OCI-LY1 (cell line): ENCODE measurements at regions not wholly inside any gene's neighbourhood (a gene's known extent, or its start where the extent isn't known, plus 50 kb on each side); places are given as distances from the start of the nearest gene placed in this dataset.

ENCODE experiments used
- H2AFZ ChIP-seq: fragments of 200-600 bp; sonication (generic), shearing (Covaris generic); 2 replicates; pipeline ENCODE4 v1.6.0; 2014; ENCODE audit warnings: antibody characterized with exemption, mild to moderate bottlenecking, low read length
- H3F3A ChIP-seq: fragments of 200-600 bp; sonication (generic), shearing (Covaris generic); 2 replicates; pipeline ENCODE4 v1.6.0; 2014; ENCODE audit warnings: mild to moderate bottlenecking, antibody characterized with exemption, low read length, moderate library complexity; ENCODE audit not compliant: insufficient read depth
- H3K27ac ChIP-seq: fragments of 200-600 bp; sonication (generic); 2 replicates; pipeline ENCODE4 v1.5.1; 2014; ENCODE audit warnings: low read length, mixed run types, mild to moderate bottlenecking, low read depth; ENCODE audit not compliant: poor library complexity, severe bottlenecking
- H3K27me3 ChIP-seq: fragments of 200-600 bp; sonication (generic); 2 replicates; pipeline ENCODE4 v1.6.0; 2014; ENCODE audit warnings: antibody characterized with exemption, mild to moderate bottlenecking, low read length, moderate library complexity; ENCODE audit not compliant: insufficient read depth
- H3K36me3 ChIP-seq: fragments of 200-600 bp; sonication (generic); 2 replicates; pipeline ENCODE4 v1.6.1; 2014; ENCODE audit warnings: mild to moderate bottlenecking, antibody characterized with exemption, low read length, moderate library complexity, mixed read lengths; ENCODE audit not compliant: insufficient read depth
- H3K4me1 ChIP-seq: fragments of 200-600 bp; sonication (generic); 2 replicates; pipeline ENCODE4 v1.5.1; 2014; ENCODE audit warnings: mild to moderate bottlenecking, low read length, moderate library complexity; ENCODE audit not compliant: insufficient read depth, severe bottlenecking
- H3K4me2 ChIP-seq: fragments of 200-600 bp; sonication (generic), shearing (Covaris generic); 2 replicates; pipeline ENCODE4 v1.6.1; 2014; ENCODE audit warnings: low read length
- H3K4me3 ChIP-seq: fragments of 200-600 bp; sonication (generic); 2 replicates; pipeline ENCODE4 v1.5.1; 2014; ENCODE audit warnings: low read length, low read depth, mild to moderate bottlenecking, mixed read lengths; ENCODE audit not compliant: poor library complexity, severe bottlenecking
- H3K79me2 ChIP-seq: fragments of 200-600 bp; shearing (Covaris generic); 2 replicates; pipeline ENCODE4 v1.6.1; 2016; ENCODE audit warnings: mixed run types, low read length, mixed read lengths; ENCODE audit not compliant: insufficient read depth
- H3K9ac ChIP-seq: fragments of 200-600 bp; sonication (generic), shearing (Covaris generic); 2 replicates; pipeline ENCODE4 v1.6.1; 2014; ENCODE audit warnings: mild to moderate bottlenecking, low read length, mixed read lengths
- H3K9me2 ChIP-seq: fragments of 200-600 bp; sonication (generic), shearing (Covaris generic); 2 replicates; pipeline ENCODE4 v1.6.1; 2014; ENCODE audit warnings: low read depth, mild to moderate bottlenecking, low read length, mixed read lengths
- H3K9me3 ChIP-seq: fragments of 200-600 bp; shearing (Covaris generic); 2 replicates; pipeline ENCODE4 v1.6.1; 2014; ENCODE audit warnings: low read length, mixed read lengths
- H4K20me1 ChIP-seq: fragments of 200-600 bp; sonication (generic), shearing (Covaris generic); 2 replicates; pipeline ENCODE4 v1.6.0; 2016; ENCODE audit warnings: mild to moderate bottlenecking, low read length; ENCODE audit not compliant: insufficient read depth
- EZH2 ChIP-seq: fragments of 200-600 bp; sonication (generic), shearing (Covaris generic); IDR thresholded peaks from 2 replicates; pipeline ENCODE4 v1.8.0; 2017; ENCODE audit warnings: borderline replicate concordance, mixed run types, mild to moderate bottlenecking, antibody characterized with exemption, low read length, moderate library complexity, mixed read lengths
- TF ChIP-seq, protein P1 (sequence below): fragments of 200-600 bp; sonication (generic), shearing (Covaris generic); IDR thresholded peaks from 2 replicates; pipeline ENCODE4 v1.5.1; 2017; ENCODE audit warnings: mild to moderate bottlenecking, antibody characterized with exemption, low read length, moderate library complexity, mixed read lengths

DNA sequence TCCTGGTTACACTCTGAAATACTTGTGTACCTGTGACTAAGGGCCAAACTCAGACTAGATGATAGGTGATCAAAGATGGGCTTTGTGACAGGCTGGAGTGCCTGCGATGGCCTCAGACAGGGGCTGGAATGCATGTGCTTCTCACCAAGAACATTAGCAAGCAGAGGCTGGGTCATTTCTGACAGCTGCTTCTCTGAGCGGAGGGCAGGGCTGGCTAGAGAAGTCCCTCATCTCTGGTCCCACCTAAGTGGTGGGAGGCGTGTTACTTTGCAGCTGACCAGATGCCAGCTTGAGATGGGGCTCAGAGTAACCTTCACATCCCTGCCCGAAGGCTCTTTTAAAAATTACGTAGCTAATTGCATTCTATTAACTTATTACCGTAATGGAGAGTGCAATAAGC lies 106.8 kb upstream of the RTL1 start:
- Histone ChIP-seq H3K4me1 (no peaks in the 10 kb centered on the region), H3K9me2 (no peaks in the 10 kb centered on the region), H3F3A (no peaks in the 10 kb centered on the region), H2AFZ (no peak overlapping the region), H3K9me3 (no peaks in the 10 kb centered on the region), H3K4me2 (no peak overlapping the region), H3K36me3 (no peaks in the 10 kb centered on the region), H3K79me2 (no peaks in the 10 kb centered on the region), H3K9ac (no peak overlapping the region), H3K27ac (no peak overlapping the region), H3K4me3 (no peak overlapping the region), H4K20me1 (no peaks in the 10 kb centered on the region), H3K27me3 (no peaks in the 10 kb centered on the region)
- no peak for TF ChIP-seq EZH2
- TF ChIP-seq, protein P1, sequence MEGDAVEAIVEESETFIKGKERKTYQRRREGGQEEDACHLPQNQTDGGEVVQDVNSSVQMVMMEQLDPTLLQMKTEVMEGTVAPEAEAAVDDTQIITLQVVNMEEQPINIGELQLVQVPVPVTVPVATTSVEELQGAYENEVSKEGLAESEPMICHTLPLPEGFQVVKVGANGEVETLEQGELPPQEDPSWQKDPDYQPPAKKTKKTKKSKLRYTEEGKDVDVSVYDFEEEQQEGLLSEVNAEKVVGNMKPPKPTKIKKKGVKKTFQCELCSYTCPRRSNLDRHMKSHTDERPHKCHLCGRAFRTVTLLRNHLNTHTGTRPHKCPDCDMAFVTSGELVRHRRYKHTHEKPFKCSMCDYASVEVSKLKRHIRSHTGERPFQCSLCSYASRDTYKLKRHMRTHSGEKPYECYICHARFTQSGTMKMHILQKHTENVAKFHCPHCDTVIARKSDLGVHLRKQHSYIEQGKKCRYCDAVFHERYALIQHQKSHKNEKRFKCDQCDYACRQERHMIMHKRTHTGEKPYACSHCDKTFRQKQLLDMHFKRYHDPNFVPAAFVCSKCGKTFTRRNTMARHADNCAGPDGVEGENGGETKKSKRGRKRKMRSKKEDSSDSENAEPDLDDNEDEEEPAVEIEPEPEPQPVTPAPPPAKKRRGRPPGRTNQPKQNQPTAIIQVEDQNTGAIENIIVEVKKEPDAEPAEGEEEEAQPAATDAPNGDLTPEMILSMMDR, result no peak

- Histone ChIP-seq H3K4me2 (no peak overlapping the region), H4K20me1 (no peaks in the 10 kb centered on the region), H2AFZ (no peak overlapping the region), H3K4me1 (no peaks in the 10 kb centered on the region), H3K27ac (no peak overlapping the region), H3K36me3 (no peaks in the 10 kb centered on the region), H3K4me3 (no peak overlapping the region), H3F3A (no peaks in the 10 kb centered on the region), H3K9me2 (no peaks in the 10 kb centered on the region), H3K9ac (no peak overlapping the region), H3K27me3 (no peaks in the 10 kb centered on the region), H3K9me3 (no peaks in the 10 kb centered on the region), H3K79me2 (no peaks in the 10 kb centered on the region)
- TF ChIP-seq, protein P1, result no peak
- TF ChIP-seq EZH2, result no peak
These were observed 107.3 kb upstream of the RTL1 start for GRCh38 chr14:101010835-101011234.

- Histone ChIP-seq H3K4me3 (no peak overlapping the region), H3K9me3 (no peaks in the 10 kb centered on the region), H3K27ac (no peak overlapping the region), H3K9me2 (no peaks in the 10 kb centered on the region), H3K4me2 (no peak overlapping the region), H2AFZ (no peak overlapping the region), H3K9ac (no peak overlapping the region), H3K36me3 (no peaks in the 10 kb centered on the region), H3F3A (no peaks in the 10 kb centered on the region), H3K79me2 (no peaks in the 10 kb centered on the region), H4K20me1 (no peaks in the 10 kb centered on the region), H3K27me3 (no peaks in the 10 kb centered on the region), H3K4me1 (no peaks in the 10 kb centered on the region)
- TF ChIP-seq, protein P1, result no peak
- TF ChIP-seq EZH2, result no peak
These were observed 113.7 kb upstream of the RTL1 start for GRCh38 chr14:101017209-101017608.
